OCI-M2 (cell line): ENCODE measurements at regions not wholly inside any gene's neighbourhood (a gene's known extent, or its start where the extent isn't known, plus 50 kb on each side); places are given as distances from the start of the nearest gene placed in this dataset.

Experiments
- DNase-seq: peaks from one replicate; lab custom pipeline; 2025; ENCODE audit not compliant: unreplicated experiment; lab: John Stamatoyannopoulos, UW

- no peak for DNase-seq
Observed at GRCh38 chr14:84751745-84752144, 778.2 kb upstream of the FLRT2 start.

- DNase-seq: no peak
Observed at GRCh38 chr14:84760489-84761126, 769.3 kb upstream of the FLRT2 start.

- DNase-seq: no peak
Observed at GRCh38 chr14:84767434-84767833, 762.5 kb upstream of the FLRT2 start.

- no peak for DNase-seq
Observed at GRCh38 chr14:84770030-84770429, 759.9 kb upstream of the FLRT2 start.

- DNase-seq: no peak
Observed at GRCh38 chr14:84777356-84777755, 752.6 kb upstream of the FLRT2 start.

- no peak for DNase-seq
Observed at GRCh38 chr14:84782902-84783301, 747.0 kb upstream of the FLRT2 start.

GRCh38 chr14:84783511-84783910, 746.4 kb upstream of the FLRT2 start:
- DNase-seq: no peak

GRCh38 chr14:84785996-84786395, 743.9 kb upstream of the FLRT2 start:
- no peak for DNase-seq

- DNase-seq: no peak
Observed at GRCh38 chr14:84789012-84789411, 740.9 kb upstream of the FLRT2 start.

GRCh38 chr14:84792722-84793410, 737.1 kb upstream of the FLRT2 start:
- DNase-seq: no peak

GRCh38 chr14:84797326-84797725, 732.6 kb upstream of the FLRT2 start:
- DNase-seq: no peak

- no peak for DNase-seq
Observed at GRCh38 chr14:84804468-84804867, 725.5 kb upstream of the FLRT2 start.

- DNase-seq: no peak
Observed at GRCh38 chr14:84804895-84805294, 725.0 kb upstream of the FLRT2 start.

- no peak for DNase-seq
Observed at GRCh38 chr14:84806181-84806580, 723.8 kb upstream of the FLRT2 start.

- no peak for DNase-seq
Observed at GRCh38 chr14:84806622-84807021, 723.3 kb upstream of the FLRT2 start.

GRCh38 chr14:84807673-84808072, 722.3 kb upstream of the FLRT2 start:
- DNase-seq: no peak

GRCh38 chr14:84809158-84809557, 720.8 kb upstream of the FLRT2 start:
- no peak for DNase-seq

- no peak for DNase-seq
Observed at GRCh38 chr14:84814391-84814790, 715.6 kb upstream of the FLRT2 start.

- no peak for DNase-seq
Observed at GRCh38 chr14:84819528-84819927, 710.4 kb upstream of the FLRT2 start.

GRCh38 chr14:84825481-84826251, 704.3 kb upstream of the FLRT2 start:
- DNase-seq: no peak

- no peak for DNase-seq
Observed at GRCh38 chr14:84826294-84826693, 703.6 kb upstream of the FLRT2 start.

GRCh38 chr14:84850595-84850994, 679.3 kb upstream of the FLRT2 start:
- no peak for DNase-seq
